ENCODE measurements at regions not wholly inside any gene's neighbourhood (a gene's known extent, or its start where the extent isn't known, plus 50 kb on each side); places are given as distances from the start of the nearest gene placed in this dataset.

DNA sequence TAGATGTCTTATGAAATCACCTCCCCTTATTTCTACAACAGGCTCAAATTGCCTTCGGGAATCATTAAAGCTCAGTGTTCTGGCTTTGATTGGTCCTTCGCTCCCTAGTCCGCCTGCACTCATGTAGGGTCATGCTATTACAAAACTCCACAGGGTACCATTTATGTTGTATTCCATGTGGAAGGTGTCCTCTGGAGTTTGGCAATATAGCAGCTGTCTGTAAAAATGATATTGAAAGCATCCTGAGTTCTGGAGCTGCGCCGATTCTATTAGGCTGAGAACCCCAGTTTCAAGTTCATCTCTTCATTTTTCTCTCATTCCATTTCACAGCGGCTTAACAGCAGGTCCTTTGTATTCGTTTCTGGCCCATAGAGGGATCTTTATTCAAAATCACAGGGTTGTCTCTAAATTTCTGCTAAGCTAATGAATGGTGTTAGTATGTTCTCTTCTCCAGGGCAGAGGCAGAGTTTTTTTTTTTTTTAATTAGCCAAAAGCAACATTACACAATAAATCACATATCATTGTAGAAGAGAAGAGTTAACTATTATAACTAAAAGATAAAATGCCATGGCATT, 71.9 kb upstream of the TEKT1 start:
- CTCF ChIA-PET: interaction anchor here (0.5 to 0.6 kb wide), 3 partner anchors 61 to 213 kb away, joined by 3 to 12 read pairs (median 3); no protein-coding TSS in a partner anchor
- no peak for TF ChIP-seq CTCF (conservative IDR thresholded peaks at IDR 0.05)
- no peak for TF ChIP-seq EZH2 (IDR thresholded peaks at IDR 0.05; ENCODE audit: low read depth)
- Histone ChIP-seq H3K79me2 (ENCODE audit: low read depth) (no peaks in the 10 kb centered on the region), H3K9me3 (ENCODE audit: insufficient read depth, low read depth) (no peaks in the 10 kb centered on the region), H3F3A (ENCODE audit: insufficient read depth, low read depth) (0 out of 2 replicates have a peak, but pooled peaks cover 5% of the 10 kb centered on the region), H3K36me3 (ENCODE audit: low read depth) (no peaks in the 10 kb centered on the region), H3K4me2 (no peak overlapping the region), H3K27ac (no peak overlapping the region), H3K9me2 (ENCODE audit: insufficient read depth) (no peaks in the 10 kb centered on the region), H2AFZ (no peak overlapping the region), H3K27me3 (ENCODE audit: insufficient read depth, low read depth) (no peaks in the 10 kb centered on the region), H3K4me3 (no peak overlapping the region), H3K4me1 (replicated peaks; ENCODE audit: insufficient read depth) (peaks cover 10% of the 10 kb centered on the region; the same call in 1 of the 2 replicates), H4K20me1 (ENCODE audit: insufficient read depth) (no peaks in the 10 kb centered on the region)
- intact Hi-C loops (cut with micrococcal nuclease; ENCODE audit: unreplicated experiment): no loop called here
- POLR2A ChIA-PET (ENCODE audit: unreplicated experiment): no interaction called here
- no TSS peak for BruUV-seq (replicated peaks)
- DNase-seq: no peak

- CTCF ChIA-PET: no interaction called here
- no peaks in the 10 kb centered on the region for H3K79me2 ChIP-seq (ENCODE audit: low read depth)
- H3K9me2 ChIP-seq (ENCODE audit: insufficient read depth): no peaks in the 10 kb centered on the region
- H3F3A ChIP-seq (ENCODE audit: insufficient read depth, low read depth): 0 out of 2 replicates have a peak, but pooled peaks cover 5% of the 10 kb centered on the region
- H3K4me2 ChIP-seq: no peak overlapping the region
- DNase-seq: no peak
- intact Hi-C loops (cut with micrococcal nuclease; ENCODE audit: unreplicated experiment): no loop called here
- no peak overlapping the region for H3K4me3 ChIP-seq
- no peaks in the 10 kb centered on the region for H3K9me3 ChIP-seq (ENCODE audit: insufficient read depth, low read depth)
- no peak overlapping the region for H2AFZ ChIP-seq
- POLR2A ChIA-PET (ENCODE audit: unreplicated experiment): no interaction called here
- no peaks in the 10 kb centered on the region for H4K20me1 ChIP-seq (ENCODE audit: insufficient read depth)
- H3K27me3 ChIP-seq (ENCODE audit: insufficient read depth, low read depth): no peaks in the 10 kb centered on the region
- peaks cover 10% of the 10 kb centered on the region for H3K4me1 ChIP-seq (replicated peaks; ENCODE audit: insufficient read depth)
- no TSS peak for BruUV-seq (replicated peaks)
- TF ChIP-seq CTCF (conservative IDR thresholded peaks at IDR 0.05) (no peak), EZH2 (IDR thresholded peaks at IDR 0.05; ENCODE audit: low read depth) (no peak)
- H3K36me3 ChIP-seq (ENCODE audit: low read depth): no peaks in the 10 kb centered on the region
- no peak overlapping the region for H3K27ac ChIP-seq
These were observed 77.3 kb upstream of the TEKT1 start for GRCh38 chr17:6908807-6909206.

DNA sequence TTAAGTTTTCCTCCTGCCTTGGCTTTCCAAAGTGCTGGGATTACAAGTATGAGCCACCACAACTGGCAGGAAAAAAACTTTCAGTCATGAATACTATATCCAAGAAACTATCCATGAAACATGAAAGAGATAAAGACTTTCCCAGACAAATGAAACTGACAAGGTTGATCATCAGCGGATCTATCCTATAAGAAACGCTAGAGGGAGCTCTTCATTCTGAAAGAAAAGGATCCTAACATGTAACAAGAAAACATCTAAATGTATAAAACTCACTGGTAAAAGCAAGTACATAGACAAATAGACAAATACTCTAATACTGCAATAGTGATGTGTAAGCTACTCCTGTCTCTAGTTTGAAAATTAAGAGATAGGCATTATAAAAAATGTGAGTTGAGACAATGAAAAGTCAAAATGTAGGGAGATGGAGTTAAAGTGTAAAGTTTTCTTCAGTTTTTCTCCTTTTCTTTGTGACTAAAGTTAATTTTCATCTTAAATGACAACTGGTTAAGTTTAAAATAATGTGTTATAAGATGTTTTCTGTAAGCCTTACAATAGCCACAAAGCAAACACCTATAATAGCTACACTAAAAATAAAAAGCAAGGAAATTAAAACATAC, 79.6 kb upstream of the TEKT1 start:
- peak; percentile 92 for TF ChIP-seq CTCF (conservative IDR thresholded peaks at IDR 0.05)
- TF ChIP-seq EZH2 (IDR thresholded peaks at IDR 0.05; ENCODE audit: low read depth): no peak
- no peaks in the 10 kb centered on the region for H3K79me2 ChIP-seq (ENCODE audit: low read depth)
- DNase-seq: no peak
- H3K4me3 ChIP-seq: no peak overlapping the region
- H3K27ac ChIP-seq: no peak overlapping the region
- intact Hi-C loops (cut with micrococcal nuclease; ENCODE audit: unreplicated experiment): loop anchor here (1.0 to 10.0 kb wide), 5 partner anchors 68 to 254 kb away; partner anchors contain the start of gene BCL6B
- H3K9me3 ChIP-seq (ENCODE audit: insufficient read depth, low read depth): no peaks in the 10 kb centered on the region
- ChIA-PET POLR2A (ENCODE audit: unreplicated experiment) (interaction anchor here (0.7 kb wide), 1 partner anchor 243 kb away, joined by 4 read pairs; no protein-coding TSS in a partner anchor), CTCF (interaction anchor here (0.5 to 1.5 kb wide), 17 partner anchors 12 to 827 kb away, joined by 3 to 26 read pairs (median 4); no protein-coding TSS in a partner anchor)
- no peaks in the 10 kb centered on the region for H4K20me1 ChIP-seq (ENCODE audit: insufficient read depth)
- H3F3A ChIP-seq (ENCODE audit: insufficient read depth, low read depth): 0 out of 2 replicates have a peak, but pooled peaks cover 5% of the 10 kb centered on the region
- no TSS peak for BruUV-seq (replicated peaks)
- H3K4me1 ChIP-seq (replicated peaks; ENCODE audit: insufficient read depth): peaks cover 14% of the 10 kb centered on the region
- H3K27me3 ChIP-seq (ENCODE audit: insufficient read depth, low read depth): no peaks in the 10 kb centered on the region
- no peaks in the 10 kb centered on the region for H3K9me2 ChIP-seq (ENCODE audit: insufficient read depth)
- H2AFZ ChIP-seq: no peak overlapping the region
- no peak overlapping the region for H3K4me2 ChIP-seq
- no peaks in the 10 kb centered on the region for H3K36me3 ChIP-seq (ENCODE audit: low read depth)
